ENCODE measurements at regions not wholly inside any gene's neighbourhood (a gene's known extent, or its start where the extent isn't known, plus 50 kb on each side); places are given as distances from the start of the nearest gene placed in this dataset.

- Histone ChIP-seq H4K8ac (ENCODE audit: extremely low read depth, insufficient read depth, low read length) (no peak overlapping the region; the same call in 1 of the 2 replicates), H2BK20ac (ENCODE audit: low read length) (no peak overlapping the region), H2BK120ac (replicated peaks; ENCODE audit: low read depth, low read length) (no peak overlapping the region), H4K5ac (ENCODE audit: insufficient read length, low read depth, low read length) (no peak overlapping the region), H3K14ac (ENCODE audit: insufficient read length) (no peak overlapping the region), H3K9me3 (ENCODE audit: insufficient read depth in 2 of 2, low read depth in 1 of 2, low read length in 1 of 2) (no peaks in the 10 kb centered on the region), H3K4me1 (replicated peaks in 1 of 4; ENCODE audit: control insufficient read depth in 3 of 4, insufficient read depth in 4 of 4, low read length in 3 of 4) (no peaks in the 10 kb centered on the region), H3K4me2 (ENCODE audit: insufficient read depth in 1 of 2, low read depth in 2 of 2, low read length in 2 of 2) (no peak overlapping the region), H3K4ac (replicated peaks; ENCODE audit: insufficient read length, low read depth, low read length) (no peak overlapping the region), H3K79me2 (ENCODE audit: control insufficient read depth in 1 of 2, insufficient read depth in 2 of 2, low read length in 2 of 2) (no peaks in the 10 kb centered on the region), H2BK5ac (ENCODE audit: low read depth, low read length) (no peak overlapping the region), H3K9ac (replicated peaks in 1 of 4; ENCODE audit: extremely low read depth in 1 of 4, low read depth in 3 of 4, low read length in 3 of 4) (no peak overlapping the region), H2BK15ac (ENCODE audit: low read length) (no peak overlapping the region), H2AFZ (ENCODE audit: low read length) (no peak overlapping the region), H3K27ac (ENCODE audit: low read depth, low read length) (no peak overlapping the region), H3K18ac (ENCODE audit: extremely low read depth, low read length) (no peak overlapping the region), H3K56ac (replicated peaks; ENCODE audit: insufficient read length, low read depth, low read length) (no peak overlapping the region), H2BK12ac (ENCODE audit: low read depth, low read length) (no peak overlapping the region), H2AK5ac (ENCODE audit: low read depth, low read length) (no peak overlapping the region), H4K91ac (replicated peaks; ENCODE audit: insufficient read length, low read length) (no peak overlapping the region), H3K23ac (ENCODE audit: insufficient read length) (no peak overlapping the region), H4K20me1 (replicated peaks in 1 of 2; ENCODE audit: control insufficient read depth in 1 of 2, insufficient read depth in 2 of 2, low read length in 2 of 2) (no peaks in the 10 kb centered on the region), H3K36me3 (ENCODE audit: control insufficient read depth in 2 of 4, insufficient read depth in 4 of 4, low read length in 3 of 4) (no peaks in the 10 kb centered on the region), H3K4me3 (ENCODE audit: extremely low read depth in 1 of 4, insufficient read depth in 2 of 4, low read depth in 3 of 4, low read length in 4 of 4) (no peak overlapping the region), H3K79me1 (ENCODE audit: low read depth, low read length) (no peaks in the 10 kb centered on the region), H3K23me2 (ENCODE audit: low read depth, low read length) (no peaks in the 10 kb centered on the region), H3K27me3 (replicated peaks in 1 of 4; ENCODE audit: control insufficient read depth in 3 of 4, extremely low read depth in 1 of 4, insufficient read depth in 3 of 4, low read length in 3 of 4) (no peaks in the 10 kb centered on the region)
- no peak for DNase-seq (ENCODE audit: low read depth in 1 of 2, low spot score in 2 of 2)
- ChIA-PET POLR2A (ENCODE audit: partially characterized antibody) (no interaction called here), CTCF (ENCODE audit: partially characterized antibody) (interaction anchor here (0.6 kb wide), 1 partner anchor 11 kb away, joined by 3 read pairs; no protein-coding TSS in a partner anchor)
- TF ChIP-seq RFX5 (IDR thresholded peaks at IDR 0.05; ENCODE audit: borderline replicate concordance, low read depth, low read length) = no peak
- TF ChIP-seq CHD1 (IDR thresholded peaks at IDR 0.05; ENCODE audit: low read depth, low read length) = no peak
- no peak for TF ChIP-seq YY1 (IDR thresholded peaks at IDR 0.05; ENCODE audit: low read depth, low read length)
- TF ChIP-seq JUND (IDR thresholded peaks at IDR 0.05; ENCODE audit: low read length) = no peak
- TF ChIP-seq BRCA1 (IDR thresholded peaks at IDR 0.05; ENCODE audit: low read depth, low read length) = no peak
- no peak for TF ChIP-seq EP300 (IDR thresholded peaks at IDR 0.05; ENCODE audit: borderline replicate concordance in 1 of 2, low read depth in 2 of 2, low read length in 2 of 2)
- no peak for TF ChIP-seq ASH2L (IDR thresholded peaks at IDR 0.05; ENCODE audit: low read length)
- TF ChIP-seq USF2 (IDR thresholded peaks at IDR 0.05; ENCODE audit: low read length) = no peak
- no peak for TF ChIP-seq SAP30 (IDR thresholded peaks at IDR 0.05; ENCODE audit: insufficient read depth, insufficient replicate concordance, low read length)
- no peak for TF ChIP-seq TBP (IDR thresholded peaks at IDR 0.05; ENCODE audit: low read depth, low read length)
- TF ChIP-seq SUZ12 (IDR thresholded peaks at IDR 0.05; ENCODE audit: low read length) = no peak
- no peak for TF ChIP-seq JUN (IDR thresholded peaks at IDR 0.05; ENCODE audit: low read depth, low read length)
- FAIRE-seq = no peak
These were observed 95.5 kb upstream of the CPEB2 start for GRCh38 chr4:14906805-14907204.

Data from H1 (cell line).